ENCODE measurements at regions not wholly inside any gene's neighbourhood (a gene's known extent, or its start where the extent isn't known, plus 50 kb on each side); places are given as distances from the start of the nearest gene placed in this dataset.

GRCh38 chr7:86942995-86943394, 116.5 kb downstream of the ELAPOR2 start:
- no peak for DNase-seq

- no peak for DNase-seq
These were observed 117.4 kb downstream of the ELAPOR2 start for GRCh38 chr7:86942081-86942480.

GRCh38 chr7:86939197-86939814, 120.1 kb downstream of the ELAPOR2 start:
- DNase-seq, result peak; percentile 73

- DNase-seq, result no peak
These were observed 122.0 kb downstream of the ELAPOR2 start for GRCh38 chr7:86937363-86937878.

- DNase-seq, result no peak
These were observed 126.1 kb downstream of the ELAPOR2 start for GRCh38 chr7:86933295-86933845.

GRCh38 chr7:86932038-86932512, 127.4 kb downstream of the ELAPOR2 start:
- no peak for DNase-seq

- no peak for DNase-seq
These were observed 128.0 kb downstream of the ELAPOR2 start for GRCh38 chr7:86931439-86931838.

- DNase-seq, result no peak
These were observed 128.7 kb downstream of the ELAPOR2 start for GRCh38 chr7:86930554-86931307.

- no peak for DNase-seq
These were observed 130.0 kb downstream of the ELAPOR2 start for GRCh38 chr7:86929293-86930109.

GRCh38 chr7:86928308-86928707, 131.1 kb downstream of the ELAPOR2 start:
- no peak for DNase-seq

GRCh38 chr7:86926732-86927131, 132.7 kb downstream of the ELAPOR2 start:
- peak; percentile 53 for DNase-seq

GRCh38 chr7:86925221-86925620, 134.2 kb downstream of the ELAPOR2 start:
- DNase-seq, result no peak

- DNase-seq, result no peak
These were observed 135.9 kb downstream of the ELAPOR2 start for GRCh38 chr7:86923527-86923926.

- DNase-seq, result no peak
These were observed 139.3 kb downstream of the ELAPOR2 start for GRCh38 chr7:86920154-86920553.

- no peak for DNase-seq
These were observed 141.2 kb downstream of the ELAPOR2 start for GRCh38 chr7:86918245-86918644.

- no peak for DNase-seq
These were observed 143.1 kb downstream of the ELAPOR2 start for GRCh38 chr7:86916277-86916825.

GRCh38 chr7:86914551-86914950, 144.9 kb downstream of the ELAPOR2 start:
- DNase-seq, result peak; percentile 15
